ENCODE measurements at regions not wholly inside any gene's neighbourhood (a gene's known extent, or its start where the extent isn't known, plus 50 kb on each side); places are given as distances from the start of the nearest gene placed in this dataset.

- Histone ChIP-seq H3K9me3 (ENCODE audit: insufficient read depth, low read depth, low read length) (no peaks in the 10 kb centered on the region), H3K4me1 (ENCODE audit: insufficient read depth, low read length, poor library complexity, severe bottlenecking) (no peaks in the 10 kb centered on the region), H3K79me2 (ENCODE audit: insufficient read depth, low read length) (no peaks in the 10 kb centered on the region), H3K27me3 (ENCODE audit: insufficient read depth, low read length, poor library complexity, severe bottlenecking) (no peaks in the 10 kb centered on the region), H3K36me3 (ENCODE audit: insufficient read depth, low read length) (no peaks in the 10 kb centered on the region), H4K20me1 (ENCODE audit: insufficient read depth, low read length, poor library complexity, severe bottlenecking) (no peaks in the 10 kb centered on the region), H3K9me2 (replicated peaks; ENCODE audit: low read depth, low read length) (no peaks in the 10 kb centered on the region), H2AFZ (ENCODE audit: low read length) (no peak overlapping the region), H3K9ac (ENCODE audit: low read depth, low read length, poor library complexity, severe bottlenecking) (no peak overlapping the region), H3K4me3 (ENCODE audit: low read length, poor library complexity, severe bottlenecking) (no peak overlapping the region), H3F3A (ENCODE audit: low read depth) (no peaks in the 10 kb centered on the region), H3K4me2 (ENCODE audit: low read depth, low read length, poor library complexity, severe bottlenecking) (no peak overlapping the region)
- TF ChIP-seq CTCF (conservative IDR thresholded peaks at IDR 0.05; ENCODE audit: low read length) (no peak), EZH2phosphoT487 (IDR thresholded peaks at IDR 0.05; ENCODE audit: borderline replicate concordance) (no peak)
Measured at GRCh38 chr2:81196933-81197628, 892.5 kb upstream of the LRRTM1 start.

GRCh38 chr2:81196383-81196851 lies 891.9 kb upstream of the LRRTM1 start:
- H3K79me2 ChIP-seq (ENCODE audit: insufficient read depth, low read length): no peaks in the 10 kb centered on the region
- H3K9ac ChIP-seq (ENCODE audit: low read depth, low read length, poor library complexity, severe bottlenecking): no peak overlapping the region
- no peaks in the 10 kb centered on the region for H3K4me1 ChIP-seq (ENCODE audit: insufficient read depth, low read length, poor library complexity, severe bottlenecking)
- no peaks in the 10 kb centered on the region for H3K36me3 ChIP-seq (ENCODE audit: insufficient read depth, low read length)
- H3K9me2 ChIP-seq (replicated peaks; ENCODE audit: low read depth, low read length): no peaks in the 10 kb centered on the region
- H4K20me1 ChIP-seq (ENCODE audit: insufficient read depth, low read length, poor library complexity, severe bottlenecking): no peaks in the 10 kb centered on the region
- H3K4me2 ChIP-seq (ENCODE audit: low read depth, low read length, poor library complexity, severe bottlenecking): no peak overlapping the region
- H3K4me3 ChIP-seq (ENCODE audit: low read length, poor library complexity, severe bottlenecking): no peak overlapping the region
- H3K9me3 ChIP-seq (ENCODE audit: insufficient read depth, low read depth, low read length): no peaks in the 10 kb centered on the region
- no peaks in the 10 kb centered on the region for H3K27me3 ChIP-seq (ENCODE audit: insufficient read depth, low read length, poor library complexity, severe bottlenecking)
- TF ChIP-seq EZH2phosphoT487 (IDR thresholded peaks at IDR 0.05; ENCODE audit: borderline replicate concordance) (no peak), CTCF (conservative IDR thresholded peaks at IDR 0.05; ENCODE audit: low read length) (no peak)
- H3F3A ChIP-seq (ENCODE audit: low read depth): no peaks in the 10 kb centered on the region
- H2AFZ ChIP-seq (ENCODE audit: low read length): no peak overlapping the region

- H3K9me3 ChIP-seq (ENCODE audit: insufficient read depth, low read depth, low read length): no peaks in the 10 kb centered on the region
- TF ChIP-seq EZH2phosphoT487 (IDR thresholded peaks at IDR 0.05; ENCODE audit: borderline replicate concordance) (no peak), CTCF (conservative IDR thresholded peaks at IDR 0.05; ENCODE audit: low read length) (no peak)
- H2AFZ ChIP-seq (ENCODE audit: low read length): no peak overlapping the region
- no peak overlapping the region for H3K9ac ChIP-seq (ENCODE audit: low read depth, low read length, poor library complexity, severe bottlenecking)
- H3K4me1 ChIP-seq (ENCODE audit: insufficient read depth, low read length, poor library complexity, severe bottlenecking): no peaks in the 10 kb centered on the region
- H3K27me3 ChIP-seq (ENCODE audit: insufficient read depth, low read length, poor library complexity, severe bottlenecking): no peaks in the 10 kb centered on the region
- no peak overlapping the region for H3K4me2 ChIP-seq (ENCODE audit: low read depth, low read length, poor library complexity, severe bottlenecking)
- H3K36me3 ChIP-seq (ENCODE audit: insufficient read depth, low read length): no peaks in the 10 kb centered on the region
- no peak overlapping the region for H3K4me3 ChIP-seq (ENCODE audit: low read length, poor library complexity, severe bottlenecking)
- no peaks in the 10 kb centered on the region for H3K79me2 ChIP-seq (ENCODE audit: insufficient read depth, low read length)
- H3F3A ChIP-seq (ENCODE audit: low read depth): no peaks in the 10 kb centered on the region
- no peaks in the 10 kb centered on the region for H4K20me1 ChIP-seq (ENCODE audit: insufficient read depth, low read length, poor library complexity, severe bottlenecking)
- no peaks in the 10 kb centered on the region for H3K9me2 ChIP-seq (replicated peaks; ENCODE audit: low read depth, low read length)
Measured at GRCh38 chr2:81195774-81196382, 891.3 kb upstream of the LRRTM1 start.

All from Loucy (cell line).